Embryonic facial prominence (tissue), 1 donor: ENCODE measurements at regions not wholly inside any gene's neighbourhood (a gene's known extent, or its start where the extent isn't known, plus 50 kb on each side); places are given as distances from the start of the nearest gene placed in this dataset.
"Not testable (repeated sequence)": the region's sequence is repeated elsewhere in the genome, so short reads cannot be mapped to it uniquely, and the experiment has no call there.

Source experiments
- DNase-seq: peaks from one replicate; pipeline ENCODE4 v3.0.0-alpha.2; 2016; ENCODE audit errors: extremely low spot score

DNA sequence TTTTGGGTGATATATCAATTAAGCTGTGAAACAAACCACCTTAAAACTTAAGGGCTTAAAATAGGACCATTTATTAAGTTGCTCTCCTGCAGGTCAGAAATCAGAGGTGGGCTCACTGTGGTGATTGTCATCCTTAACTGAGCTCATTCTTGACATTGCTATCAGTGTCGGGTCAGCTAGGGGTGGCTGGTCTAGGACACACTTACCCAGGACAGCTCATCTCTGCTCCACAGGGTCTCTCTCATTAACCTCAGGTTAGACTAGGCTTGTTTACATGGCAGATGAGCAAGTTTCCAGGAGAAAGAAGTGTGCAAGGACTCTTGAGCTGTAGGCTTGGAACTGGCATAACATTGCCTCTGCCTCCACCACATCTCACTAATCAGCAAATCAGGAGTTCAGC, 601.0 kb upstream of the RAG2 start:
- DNase-seq = no peak

DNA sequence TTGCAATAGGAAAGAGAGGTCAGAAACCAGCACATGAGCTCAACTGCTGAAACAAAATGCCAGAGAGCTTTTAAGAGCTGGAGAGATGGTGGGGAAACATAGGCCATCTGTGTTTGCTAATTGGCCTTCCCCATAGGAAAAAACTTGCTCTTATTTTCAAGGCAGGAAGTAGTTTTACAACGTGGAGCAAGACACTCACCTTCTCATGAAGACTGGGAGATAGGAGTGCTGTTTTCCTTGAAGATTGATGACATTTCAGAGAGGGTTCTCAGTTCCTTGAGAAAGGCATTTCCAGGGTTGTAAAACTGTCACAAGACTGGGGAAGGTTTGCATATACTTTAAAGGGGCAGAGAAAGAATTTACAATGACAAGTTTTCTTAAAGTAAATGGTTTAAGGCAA, 586.3 kb upstream of the RAG2 start:
- DNase-seq = no peak

DNA sequence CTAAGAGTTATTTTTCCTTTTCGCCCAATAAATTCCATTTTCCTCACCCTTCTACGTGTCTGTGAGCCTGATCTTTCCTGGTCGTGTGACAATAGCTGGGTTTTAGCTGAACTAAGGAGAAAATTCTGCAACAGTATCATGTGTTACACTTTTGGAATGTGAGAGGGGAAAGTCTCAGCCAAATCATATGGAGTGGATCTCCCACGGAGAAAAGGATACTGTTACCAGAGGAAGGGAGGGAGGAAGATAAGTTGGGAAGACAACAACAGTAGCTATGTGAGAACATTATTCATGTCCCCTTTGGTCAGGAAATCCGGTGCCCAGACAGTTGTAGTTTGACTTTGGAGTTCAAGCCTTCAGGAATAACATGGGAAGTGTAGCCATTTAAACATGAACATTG, 584.0 kb upstream of the RAG2 start:
- DNase-seq = no peak

DNA sequence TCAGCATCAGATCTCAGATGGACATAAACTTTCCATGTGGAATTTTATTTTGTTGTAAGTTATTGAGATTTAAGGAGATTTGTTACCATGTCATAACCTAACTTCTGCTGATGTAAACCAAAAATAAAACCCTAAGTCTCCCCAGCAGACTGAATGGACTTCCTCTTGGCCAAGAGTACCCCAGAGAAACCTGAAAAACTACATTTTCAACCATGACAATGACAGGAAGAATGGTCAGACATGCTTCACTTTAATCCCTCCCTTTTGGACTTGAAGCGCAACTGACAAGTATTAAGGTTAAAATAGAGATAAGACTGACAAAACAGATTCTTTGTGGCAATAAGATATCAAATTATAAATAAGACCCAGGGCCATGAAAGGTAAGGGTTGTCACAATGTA, 579.7 kb upstream of the RAG2 start:
- no peak for DNase-seq

GRCh38 chr11:37171451-37171850, 573.4 kb upstream of the RAG2 start:
- DNase-seq = no peak

DNA sequence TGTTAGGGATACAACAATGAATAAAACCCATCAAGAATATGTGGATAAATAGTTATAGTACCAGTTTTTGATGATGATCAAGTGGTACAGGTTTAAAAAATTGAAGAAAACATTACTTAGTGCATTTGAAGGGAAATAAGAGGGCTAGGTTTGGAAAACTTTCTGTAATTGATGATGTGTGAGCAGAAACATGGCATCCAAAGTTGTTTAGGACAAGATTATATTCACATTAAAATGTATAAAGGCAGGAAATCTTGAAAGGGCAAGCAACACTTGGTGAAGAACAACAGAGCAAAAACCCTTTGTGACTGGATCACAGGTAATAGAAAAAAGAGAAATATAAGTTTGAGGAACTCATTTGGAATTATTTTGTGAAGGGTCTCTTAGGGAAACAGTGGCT, 572.3 kb upstream of the RAG2 start:
- DNase-seq = no peak

- not testable (repeated sequence) for DNase-seq
Observed at GRCh38 chr11:37145434-37145833, 547.4 kb upstream of the RAG2 start.

GRCh38 chr11:37142591-37142990, 544.6 kb upstream of the RAG2 start:
- DNase-seq = no peak

GRCh38 chr11:37141707-37142106, 543.7 kb upstream of the RAG2 start:
- DNase-seq = no peak

DNA sequence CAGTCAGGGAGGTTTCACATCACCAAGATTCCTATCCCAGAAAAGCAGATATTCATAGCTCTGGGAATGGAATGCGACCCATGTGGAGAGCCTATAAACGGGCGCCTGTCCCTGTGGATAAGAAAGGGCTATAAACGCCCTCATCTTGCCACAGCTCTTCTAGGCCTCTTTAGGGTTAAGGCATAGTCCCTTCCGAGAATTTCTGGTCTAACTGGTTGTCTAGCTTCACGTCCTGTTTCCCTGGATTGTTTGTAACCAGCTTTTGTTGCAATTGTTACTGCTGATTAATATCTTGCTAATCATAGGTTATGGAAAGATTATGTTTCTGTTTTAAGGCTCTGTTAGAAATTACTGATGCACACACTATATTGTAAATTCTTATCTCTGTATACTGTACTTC, 537.6 kb upstream of the RAG2 start:
- not testable (repeated sequence) for DNase-seq

- no peak for DNase-seq
Observed at GRCh38 chr11:37134637-37135036, 536.6 kb upstream of the RAG2 start.

- DNase-seq = no peak
Observed at GRCh38 chr11:37124384-37124783, 526.3 kb upstream of the RAG2 start.

DNA sequence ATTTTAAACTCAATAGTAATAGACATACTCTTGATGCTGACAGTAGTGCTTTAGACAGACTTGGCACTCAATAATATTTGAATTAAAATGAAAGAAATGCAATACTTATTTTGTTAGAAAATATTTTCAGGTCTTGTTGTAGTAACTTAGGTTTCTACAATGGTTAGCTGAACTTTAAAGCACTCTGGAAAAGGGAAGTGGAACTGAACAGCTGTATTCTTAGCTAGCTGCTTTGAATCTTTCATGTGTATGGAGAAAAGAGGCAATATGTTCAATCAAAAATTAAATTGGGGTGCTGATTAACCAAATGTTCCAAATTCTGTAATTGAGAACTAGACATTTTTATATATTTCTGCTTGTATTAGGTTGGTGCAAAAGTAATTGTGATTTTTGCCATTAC, 517.9 kb upstream of the RAG2 start:
- no peak for DNase-seq

- DNase-seq = no peak
Observed at GRCh38 chr11:37110385-37110784, 512.3 kb upstream of the RAG2 start.

- no peak for DNase-seq
Observed at GRCh38 chr11:37109286-37109585, 511.2 kb upstream of the RAG2 start.

DNA sequence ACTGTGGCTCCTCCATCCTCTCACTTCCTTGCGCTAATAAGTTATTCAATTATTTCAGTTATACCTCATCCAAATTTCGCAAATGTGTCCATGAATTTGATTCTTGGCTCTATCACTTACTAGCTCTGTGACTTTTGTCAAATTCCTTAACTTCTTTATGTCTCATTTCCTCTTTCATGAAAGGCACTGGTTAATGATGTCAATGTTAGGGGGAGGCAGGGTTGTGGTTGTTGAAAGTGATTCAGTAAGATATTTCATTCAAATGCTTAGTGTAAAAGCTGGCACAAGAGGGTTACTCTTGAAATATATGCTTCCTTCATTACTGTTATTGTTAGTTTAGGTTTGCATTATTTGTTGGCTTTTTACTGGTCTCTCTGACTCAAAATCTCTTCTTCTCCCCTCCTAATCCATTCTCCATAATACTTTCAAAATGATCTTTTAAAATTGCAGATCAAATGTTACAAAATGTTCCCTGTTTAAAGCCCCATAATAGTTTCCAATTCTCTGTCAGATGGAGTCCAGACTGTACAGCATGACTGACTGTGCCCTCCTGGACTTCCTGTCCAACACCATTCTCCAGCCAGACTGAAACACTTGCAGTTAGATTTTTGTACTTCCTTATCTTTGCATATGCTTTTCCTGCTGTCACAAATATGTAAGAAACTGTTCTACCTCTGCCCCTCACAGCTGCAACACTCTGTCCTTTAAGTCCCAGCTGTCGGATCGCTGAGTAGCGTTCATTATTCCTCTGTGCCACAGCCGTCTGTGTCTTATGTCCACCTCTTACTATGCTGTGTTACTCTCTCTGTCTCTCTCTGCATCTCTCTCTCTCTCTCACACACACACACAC, 510.6 kb upstream of the RAG2 start:
- no peak for DNase-seq

DNA sequence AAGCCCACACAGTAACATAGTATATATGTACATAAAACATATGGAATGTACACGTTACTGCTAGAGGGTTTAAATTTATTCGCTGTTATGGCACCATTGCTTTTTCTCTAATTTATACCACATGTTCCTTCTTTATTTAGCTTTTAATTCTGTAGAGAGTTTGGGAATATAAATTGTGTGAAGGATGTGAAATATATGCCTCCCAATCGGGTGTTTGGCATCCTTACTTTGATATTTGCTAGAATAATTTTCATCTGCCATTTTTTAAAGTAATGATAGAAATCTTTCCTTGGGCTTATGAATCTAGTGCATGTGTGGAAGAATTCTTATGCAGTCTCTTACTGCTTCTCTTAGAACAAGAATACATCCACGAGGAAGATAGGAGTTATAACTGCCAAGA, 509.8 kb upstream of the RAG2 start:
- DNase-seq = no peak

GRCh38 chr11:37107415-37107814, 509.4 kb upstream of the RAG2 start:
- no peak for DNase-seq

DNA sequence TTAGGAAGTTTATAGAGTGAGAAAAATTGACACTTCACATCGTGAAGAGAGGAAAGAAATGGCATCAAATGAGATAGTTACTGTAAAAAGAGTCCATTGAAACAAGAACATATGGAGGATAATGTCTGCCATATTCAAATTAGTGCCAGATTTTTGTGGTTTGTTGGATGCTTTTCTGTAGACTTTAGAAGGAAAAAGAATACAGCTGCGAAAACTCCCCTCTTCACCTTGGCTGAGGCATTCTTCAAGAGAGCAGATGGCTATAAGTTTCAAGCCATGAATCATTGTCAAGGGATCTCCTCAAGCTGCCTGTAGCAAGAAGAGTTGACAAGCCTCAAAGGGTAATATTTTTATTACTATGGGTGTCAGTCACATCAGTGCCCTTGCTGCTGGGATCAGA, 507.4 kb upstream of the RAG2 start:
- DNase-seq = peak; percentile 27

- no peak for DNase-seq
Observed at GRCh38 chr11:37104380-37104779, 506.3 kb upstream of the RAG2 start.

- DNase-seq = no peak
Observed at GRCh38 chr11:37100008-37100407, 502.0 kb upstream of the RAG2 start.

DNA sequence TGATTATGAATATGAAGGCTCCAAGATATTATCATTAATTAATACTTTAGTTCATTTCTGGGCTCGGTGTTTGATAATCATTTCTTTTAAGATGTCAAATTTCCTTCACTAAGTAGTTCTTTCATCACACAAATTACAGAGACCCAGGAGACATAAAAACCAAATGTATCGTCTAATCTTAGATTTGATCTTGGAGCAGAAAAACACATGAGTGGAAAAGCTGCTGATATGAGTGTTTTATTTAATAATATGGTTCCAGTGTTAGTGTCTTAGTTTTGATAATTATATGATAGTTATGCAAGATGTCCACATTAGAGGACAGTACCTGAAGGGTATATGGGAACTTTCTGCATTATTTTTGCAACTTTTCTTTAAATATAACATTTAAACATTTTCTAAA, 494.5 kb upstream of the RAG2 start:
- no peak for DNase-seq

DNA sequence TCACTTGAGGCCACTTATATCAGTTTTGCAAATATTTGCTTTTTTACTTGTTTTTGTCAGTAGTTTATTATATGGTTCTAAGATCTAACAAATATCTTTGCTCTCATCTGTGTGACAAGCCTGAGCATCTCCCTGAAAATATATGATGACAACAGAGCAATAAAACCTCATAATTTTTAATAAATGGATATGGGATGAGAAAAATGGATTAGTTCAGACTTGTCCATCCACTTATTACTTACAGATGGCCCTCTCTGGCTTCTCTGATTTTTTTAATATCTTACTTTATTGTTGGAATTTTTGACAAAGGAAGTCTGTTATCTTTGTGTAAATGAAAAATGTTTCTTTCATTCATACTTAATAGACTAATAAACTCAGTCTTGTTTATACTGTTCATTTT, 491.4 kb upstream of the RAG2 start:
- DNase-seq = no peak

DNA sequence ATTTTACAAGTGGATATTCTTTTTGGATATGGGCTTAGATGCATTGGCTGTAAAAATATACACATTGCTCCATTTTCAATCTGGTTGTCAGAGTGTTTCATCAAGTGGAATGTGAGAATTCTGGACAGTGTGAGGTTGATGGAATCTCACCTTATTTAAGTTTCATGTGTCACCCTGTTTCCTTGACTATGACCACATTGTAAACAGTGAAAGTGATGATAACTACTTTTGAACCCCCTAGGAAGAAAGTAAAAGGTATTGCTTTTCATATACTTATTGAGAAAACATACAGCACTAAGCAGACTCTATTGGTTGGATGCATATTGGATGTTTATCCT, 490.5 kb upstream of the RAG2 start:
- no peak for DNase-seq
